NT2/D1 (cell line): ENCODE measurements at regions not wholly inside any gene's neighbourhood (a gene's known extent, or its start where the extent isn't known, plus 50 kb on each side); places are given as distances from the start of the nearest gene placed in this dataset.

ENCODE experiments used
- YY1 ChIP-seq: IDR thresholded peaks from 2 replicates; pipeline ENCODE4 v1.6.1; 2011; ENCODE audit not compliant: insufficient read length, insufficient read depth
- ZNF274 ChIP-seq: IDR thresholded peaks from 2 replicates; pipeline ENCODE4 v1.6.1; 2011; ENCODE audit warnings: mild to moderate bottlenecking, low read depth, low read length

DNA sequence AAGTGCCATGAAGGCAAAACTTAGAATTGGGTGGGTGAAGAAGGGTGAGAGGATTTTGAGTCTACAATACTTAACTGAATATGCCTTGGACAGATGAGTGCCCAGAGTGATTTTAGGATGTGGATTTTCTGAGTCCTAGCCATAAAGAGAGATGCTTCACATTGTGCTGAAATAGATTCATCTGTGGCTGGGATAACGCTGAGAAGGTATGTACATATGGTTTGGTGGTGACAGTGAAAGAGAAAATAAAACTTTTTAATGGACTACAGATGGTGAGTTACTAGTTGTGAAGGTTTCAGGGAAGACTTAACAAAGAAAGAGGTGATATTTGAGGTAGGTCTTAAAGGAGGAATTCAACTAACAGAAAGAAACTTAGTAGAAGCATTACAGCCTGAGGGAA lies 265.8 kb downstream of the AKAIN1 start:
- TF ChIP-seq YY1 (no peak), ZNF274 (no peak)
